ENCODE measurements at regions not wholly inside any gene's neighbourhood (a gene's known extent, or its start where the extent isn't known, plus 50 kb on each side); places are given as distances from the start of the nearest gene placed in this dataset.
"Not testable (repeated sequence)": the region's sequence is repeated elsewhere in the genome, so short reads cannot be mapped to it uniquely, and the experiment has no call there.

DNA sequence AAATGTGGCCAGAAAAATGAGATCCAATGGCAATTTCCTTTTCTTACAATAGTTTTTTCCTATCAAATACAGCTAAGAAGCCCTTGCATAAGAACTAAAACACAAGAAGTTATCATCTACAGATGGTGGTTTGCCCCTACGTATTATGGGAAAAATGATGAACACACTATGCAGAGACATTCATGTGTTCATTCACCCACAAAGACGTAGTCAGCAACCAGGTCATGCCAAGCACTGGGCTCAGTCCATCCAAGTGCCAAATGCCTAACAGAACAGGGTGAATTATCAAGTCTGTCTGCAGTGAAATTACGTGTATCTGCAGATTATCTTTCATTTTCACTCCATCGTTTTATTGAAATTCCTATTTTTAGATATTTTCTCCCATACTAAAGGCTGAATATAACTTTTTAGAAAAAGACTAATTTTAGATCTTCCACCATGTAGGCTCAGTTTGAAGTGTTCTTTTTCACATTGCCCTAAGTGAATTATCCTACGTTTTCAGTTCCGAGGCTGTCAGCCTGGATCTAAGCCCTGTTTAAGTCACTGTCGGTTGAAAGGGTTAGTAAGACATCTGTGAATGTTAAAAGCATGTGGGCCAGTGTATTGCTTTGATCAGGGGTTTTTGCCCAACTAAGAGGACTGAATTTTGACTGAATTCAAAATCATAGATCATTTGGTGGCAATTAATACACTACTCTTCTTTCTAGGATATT is 78.1 kb upstream of the DHX40 start:
- Histone ChIP-seq H3K4me3 (no peak overlapping the region), H3K27ac (no peak overlapping the region), H3K4me1 (no peaks in the 10 kb centered on the region), H3K36me3 (no peaks in the 10 kb centered on the region), H3K27me3 (0 out of 2 replicates have a peak, but pooled peaks cover 4% of the 10 kb centered on the region), H3K9me3 (replicated peaks) (no peaks in the 10 kb centered on the region)
- no peak for DNase-seq

- no peak overlapping the region for H3K4me3 ChIP-seq
- DNase-seq = no peak
- no peaks in the 10 kb centered on the region for H3K36me3 ChIP-seq
- H3K27ac ChIP-seq = no peak overlapping the region
- 0 out of 2 replicates have a peak, but pooled peaks cover 4% of the 10 kb centered on the region for H3K27me3 ChIP-seq
- H3K4me1 ChIP-seq = no peaks in the 10 kb centered on the region
- H3K9me3 ChIP-seq (replicated peaks) = no peaks in the 10 kb centered on the region
Observed at GRCh38 chr17:59488805-59489204, 76.6 kb upstream of the DHX40 start.

GRCh38 chr17:59490216-59490615 is 75.2 kb upstream of the DHX40 start:
- Histone ChIP-seq H3K36me3 (no peaks in the 10 kb centered on the region), H3K27ac (no peak overlapping the region), H3K9me3 (replicated peaks) (no peaks in the 10 kb centered on the region), H3K27me3 (0 out of 2 replicates have a peak, but pooled peaks cover 4% of the 10 kb centered on the region), H3K4me1 (no peaks in the 10 kb centered on the region), H3K4me3 (no peak overlapping the region)
- peak in 1 of 2 experiments; percentile 13 for DNase-seq

- H3K4me3 ChIP-seq = no peak overlapping the region
- no peaks in the 10 kb centered on the region for H3K4me1 ChIP-seq
- H3K27ac ChIP-seq = no peak overlapping the region
- H3K9me3 ChIP-seq (replicated peaks) = no peaks in the 10 kb centered on the region
- H3K27me3 ChIP-seq = 0 out of 2 replicates have a peak, but pooled peaks cover 4% of the 10 kb centered on the region
- DNase-seq = no peak
- no peaks in the 10 kb centered on the region for H3K36me3 ChIP-seq
Observed at GRCh38 chr17:59491353-59492090, 73.9 kb upstream of the DHX40 start.

GRCh38 chr17:59492091-59492451 is 73.3 kb upstream of the DHX40 start:
- Histone ChIP-seq H3K36me3 (no peaks in the 10 kb centered on the region), H3K4me3 (no peak overlapping the region), H3K27me3 (0 out of 2 replicates have a peak, but pooled peaks cover 3% of the 10 kb centered on the region), H3K4me1 (no peaks in the 10 kb centered on the region), H3K27ac (no peak overlapping the region), H3K9me3 (replicated peaks) (no peaks in the 10 kb centered on the region)
- DNase-seq = no peak

GRCh38 chr17:59493867-59494266 is 71.5 kb upstream of the DHX40 start:
- H3K4me1 ChIP-seq = no peaks in the 10 kb centered on the region

GRCh38 chr17:59494757-59495368 is 70.5 kb upstream of the DHX40 start:
- Histone ChIP-seq H3K9me3 (replicated peaks) (no peaks in the 10 kb centered on the region), H3K27ac (no peak overlapping the region), H3K4me1 (no peaks in the 10 kb centered on the region), H3K36me3 (no peaks in the 10 kb centered on the region), H3K27me3 (no peaks in the 10 kb centered on the region), H3K4me3 (no peak overlapping the region)
- DNase-seq = no peak

More at GRCh38 chr17:59493867-59494266, 71.5 kb upstream of the DHX40 start:
- Histone ChIP-seq H3K36me3 (no peaks in the 10 kb centered on the region), H3K27ac (no peak overlapping the region), H3K4me3 (no peak overlapping the region), H3K9me3 (replicated peaks) (no peaks in the 10 kb centered on the region), H3K27me3 (no peaks in the 10 kb centered on the region)
- no peak for DNase-seq

GRCh38 chr17:59496178-59496577 is 69.2 kb upstream of the DHX40 start:
- H3K9me3 ChIP-seq (replicated peaks) = no peaks in the 10 kb centered on the region
- H3K27me3 ChIP-seq = no peaks in the 10 kb centered on the region
- DNase-seq = no peak
- no peaks in the 10 kb centered on the region for H3K4me1 ChIP-seq
- H3K36me3 ChIP-seq = no peaks in the 10 kb centered on the region
- no peak overlapping the region for H3K4me3 ChIP-seq
- no peak overlapping the region for H3K27ac ChIP-seq

GRCh38 chr17:59498530-59499307 is 66.7 kb upstream of the DHX40 start:
- Histone ChIP-seq H3K4me3 (no peak overlapping the region), H3K27ac (no peak overlapping the region), H3K9me3 (replicated peaks) (no peaks in the 10 kb centered on the region), H3K36me3 (no peaks in the 10 kb centered on the region), H3K4me1 (no peaks in the 10 kb centered on the region), H3K27me3 (no peaks in the 10 kb centered on the region)
- DNase-seq = no peak

- H3K27me3 ChIP-seq; H3K36me3 ChIP-seq; H3K4me1 ChIP-seq; H3K9me3 ChIP-seq (replicated peaks); H3K4me3 ChIP-seq; H3K27ac ChIP-seq; DNase-seq: not testable (repeated sequence)
Observed at GRCh38 chr17:59500086-59500655, 65.2 kb upstream of the DHX40 start.

DNA sequence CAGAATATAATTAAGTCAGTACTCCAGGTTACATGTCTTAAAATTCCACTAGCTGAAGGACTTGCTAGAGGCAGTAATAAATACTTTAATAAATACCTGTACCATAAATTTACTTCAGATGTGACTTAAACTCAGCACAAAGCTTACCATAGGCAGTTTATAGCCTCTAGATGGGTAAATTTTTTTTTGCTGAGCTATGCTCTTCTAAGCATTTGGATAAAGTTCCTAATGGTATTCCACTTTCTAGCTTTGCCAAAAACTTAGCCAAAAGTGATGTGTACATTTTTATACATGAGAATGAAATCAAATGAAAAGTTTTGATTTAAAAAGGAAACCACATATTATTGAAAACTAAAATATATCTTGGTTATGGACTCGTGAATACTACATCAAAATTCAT is 63.7 kb upstream of the DHX40 start:
- Histone ChIP-seq H3K36me3 (no peaks in the 10 kb centered on the region), H3K4me3 (no peak overlapping the region), H3K9me3 (replicated peaks) (no peaks in the 10 kb centered on the region), H3K27ac (no peak overlapping the region), H3K27me3 (no peaks in the 10 kb centered on the region), H3K4me1 (no peaks in the 10 kb centered on the region)
- DNase-seq = no peak

DNA sequence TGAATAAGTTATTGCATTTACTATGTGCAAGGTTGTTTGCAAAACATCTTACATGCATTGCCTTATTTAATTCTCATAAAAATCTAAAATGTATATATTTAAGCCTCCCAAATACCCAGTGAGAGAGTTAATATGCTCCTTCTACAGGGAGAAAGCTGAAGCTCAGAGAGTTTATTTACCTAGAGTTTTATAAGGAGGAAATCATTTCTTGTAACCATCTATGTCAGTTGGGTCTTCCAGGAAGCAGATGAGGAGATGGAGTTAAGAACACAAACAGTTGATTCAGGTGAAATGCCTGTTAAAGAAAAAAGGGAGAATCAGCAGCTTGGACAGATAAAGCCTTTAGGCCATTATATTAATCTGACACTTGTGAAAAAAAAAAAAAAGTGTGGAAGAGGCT is 62.6 kb upstream of the DHX40 start:
- no peak for DNase-seq

GRCh38 chr17:59503500-59503899 is 61.9 kb upstream of the DHX40 start:
- H3K27ac ChIP-seq = no peak overlapping the region
- H3K4me3 ChIP-seq = no peak overlapping the region
- no peaks in the 10 kb centered on the region for H3K9me3 ChIP-seq (replicated peaks)
- H3K27me3 ChIP-seq = no peaks in the 10 kb centered on the region
- no peaks in the 10 kb centered on the region for H3K4me1 ChIP-seq
- DNase-seq = no peak
- no peaks in the 10 kb centered on the region for H3K36me3 ChIP-seq

More for the DNA sequence above, 62.6 kb upstream of the DHX40 start:
- H3K4me1 ChIP-seq = no peaks in the 10 kb centered on the region
- no peak overlapping the region for H3K4me3 ChIP-seq
- no peaks in the 10 kb centered on the region for H3K27me3 ChIP-seq
- no peak overlapping the region for H3K27ac ChIP-seq
- H3K36me3 ChIP-seq = no peaks in the 10 kb centered on the region
- no peaks in the 10 kb centered on the region for H3K9me3 ChIP-seq (replicated peaks)

GRCh38 chr17:59504821-59505220 is 60.6 kb upstream of the DHX40 start:
- Histone ChIP-seq H3K4me3 (no peak overlapping the region), H3K27me3 (no peaks in the 10 kb centered on the region), H3K9me3 (replicated peaks) (no peaks in the 10 kb centered on the region), H3K27ac (no peak overlapping the region), H3K36me3 (no peaks in the 10 kb centered on the region), H3K4me1 (no peaks in the 10 kb centered on the region)
- no peak for DNase-seq

All from SJCRH30 (cell line).